Dedifferentiated amniotic fluid mesenchymal stem cell (primary cell): ENCODE measurements at regions not wholly inside any gene's neighbourhood (a gene's known extent, or its start where the extent isn't known, plus 50 kb on each side); places are given as distances from the start of the nearest gene placed in this dataset.

Source experiments
- DNase-seq: peaks from one replicate; pipeline ENCODE4 v3.0.0-alpha.2; 2016; ENCODE audit errors: extremely low spot score

DNA sequence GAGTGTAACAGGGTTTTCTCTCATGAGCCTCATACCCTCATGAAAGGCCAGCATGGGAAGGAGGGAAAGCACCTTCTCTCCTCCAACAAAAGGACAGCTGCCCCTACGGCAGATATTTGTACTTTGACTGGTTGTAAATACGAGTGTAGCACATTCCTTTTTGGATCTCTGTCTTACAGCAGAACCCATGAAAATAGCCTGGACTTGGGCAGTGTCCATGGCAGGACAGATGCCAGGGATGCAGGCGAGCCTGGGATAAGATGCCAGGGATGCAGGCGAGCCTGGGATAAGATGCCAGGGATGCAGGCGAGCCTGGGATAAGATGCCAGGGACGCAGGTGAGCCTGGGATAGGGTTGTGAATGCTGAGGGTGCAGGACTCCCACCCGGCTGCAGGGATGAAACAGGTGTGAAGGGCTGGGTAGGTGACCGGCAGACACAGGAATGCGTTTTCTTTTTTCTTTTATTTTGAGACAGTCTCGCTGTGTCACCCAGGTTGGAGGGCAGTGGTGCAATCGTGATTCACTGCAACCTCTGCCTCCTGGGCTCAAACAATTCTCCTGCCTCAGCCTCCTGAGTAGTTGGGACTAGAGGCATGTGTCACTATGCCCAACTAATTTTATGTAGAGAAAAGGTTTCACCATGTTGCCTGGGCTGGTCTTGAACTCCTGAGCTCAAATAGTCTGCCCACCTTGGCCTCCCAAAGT is 120.0 kb downstream of the BEGAIN start:
- no peak for DNase-seq

DNA sequence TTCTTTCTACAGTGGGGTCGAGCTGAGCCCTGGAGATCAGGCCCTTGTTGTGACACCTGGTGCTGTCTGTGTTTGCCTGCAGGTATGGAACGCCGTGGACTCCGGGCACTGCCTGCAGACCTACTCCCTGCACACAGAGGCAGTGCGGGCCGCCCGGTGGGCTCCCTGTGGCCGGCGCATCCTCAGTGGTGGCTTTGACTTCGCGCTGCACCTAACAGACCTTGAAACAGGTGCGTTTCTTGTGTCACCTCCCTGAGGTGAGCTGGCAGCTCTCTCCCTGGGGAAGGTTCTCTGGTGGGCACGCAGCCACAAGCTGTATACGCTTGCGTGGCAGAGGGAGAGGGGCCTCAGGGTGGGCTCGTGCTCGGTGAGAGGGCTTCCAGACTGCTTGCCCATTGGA is 119.3 kb downstream of the BEGAIN start:
- no peak for DNase-seq

- DNase-seq, result no peak
Observed at GRCh38 chr14:100468557-100468956, 118.7 kb downstream of the BEGAIN start.

GRCh38 chr14:100469632-100470522 is 117.3 kb downstream of the BEGAIN start:
- no peak for DNase-seq

DNA sequence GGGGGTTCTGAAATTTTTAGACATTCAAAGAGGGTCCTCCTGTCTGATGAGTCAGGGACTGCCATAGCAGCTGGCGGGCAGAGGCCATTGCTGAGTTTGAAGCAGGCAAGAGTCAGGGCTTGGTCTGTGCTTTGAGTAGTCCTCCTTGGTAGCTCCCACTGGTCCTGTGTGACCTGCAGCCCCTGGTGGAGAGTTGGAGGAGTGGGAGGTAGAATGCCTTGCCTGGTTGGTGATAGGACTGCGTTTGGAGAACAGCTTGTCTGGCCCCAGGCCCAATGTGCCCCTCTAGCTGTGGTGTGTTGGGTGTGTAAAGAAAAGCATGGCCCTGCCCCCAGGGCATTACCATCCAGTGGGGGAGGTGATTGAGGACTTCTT is 116.7 kb downstream of the BEGAIN start:
- DNase-seq, result no peak

- no peak for DNase-seq
Observed at GRCh38 chr14:100471441-100472093, 115.7 kb downstream of the BEGAIN start.

DNA sequence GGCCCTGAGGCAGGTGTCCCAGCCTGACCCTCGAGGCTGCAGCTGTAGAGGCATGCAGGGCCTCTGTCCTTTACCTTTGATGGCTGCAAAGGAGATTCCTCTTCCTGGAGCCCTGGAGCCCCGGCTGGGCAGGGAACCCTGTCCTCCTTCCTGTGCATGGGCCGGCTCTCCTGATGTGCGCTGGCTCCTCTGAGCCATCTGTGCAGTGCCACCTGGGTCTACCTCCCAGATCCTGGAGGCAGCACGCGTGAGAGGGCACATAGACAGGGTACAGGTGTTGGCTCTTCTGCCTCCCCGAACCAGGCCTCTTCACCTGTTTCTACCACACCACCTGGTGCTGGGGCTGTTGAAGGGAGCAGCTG is 115.1 kb downstream of the BEGAIN start:
- DNase-seq, result no peak

GRCh38 chr14:100472491-100472890 is 114.7 kb downstream of the BEGAIN start:
- no peak for DNase-seq

DNA sequence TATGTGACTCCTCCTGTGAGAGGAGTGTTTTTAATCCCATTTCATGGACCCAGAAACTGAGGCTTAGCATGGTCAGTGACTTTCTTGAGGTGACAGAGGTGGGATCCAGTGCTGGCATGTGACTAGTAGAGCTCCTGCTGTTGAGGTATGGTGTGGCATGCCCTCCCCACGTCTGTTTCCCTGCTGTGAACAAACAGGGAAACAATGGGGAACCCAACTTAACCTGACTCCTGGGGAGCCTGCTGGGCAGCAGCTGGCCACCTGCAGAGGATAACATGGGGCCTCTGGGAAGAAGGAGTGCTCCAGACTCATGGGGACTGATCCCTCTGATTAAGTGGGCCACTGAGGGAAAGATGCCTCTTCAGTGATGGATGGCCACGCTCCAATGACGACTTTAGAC is 114.0 kb downstream of the BEGAIN start:
- no peak for DNase-seq

DNA sequence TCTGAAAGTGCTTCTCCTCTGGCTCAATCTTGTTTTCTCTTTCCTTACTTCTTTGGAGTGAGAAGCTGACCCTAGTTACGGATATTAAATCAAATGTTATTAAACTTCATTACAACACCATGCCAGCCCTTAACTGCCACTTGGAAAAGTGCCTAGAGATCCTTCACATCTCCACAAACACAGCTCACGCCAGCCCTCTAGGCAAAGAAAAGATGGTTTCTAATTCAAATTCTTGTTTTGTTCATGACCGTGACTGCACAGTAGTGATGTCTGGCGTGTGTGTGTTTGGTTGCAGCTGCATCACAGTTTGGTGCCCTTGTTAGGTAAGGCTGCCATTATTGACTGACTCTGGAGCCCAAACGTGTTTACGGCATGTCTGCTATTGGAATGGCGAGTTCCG is 113.0 kb downstream of the BEGAIN start:
- no peak for DNase-seq

DNA sequence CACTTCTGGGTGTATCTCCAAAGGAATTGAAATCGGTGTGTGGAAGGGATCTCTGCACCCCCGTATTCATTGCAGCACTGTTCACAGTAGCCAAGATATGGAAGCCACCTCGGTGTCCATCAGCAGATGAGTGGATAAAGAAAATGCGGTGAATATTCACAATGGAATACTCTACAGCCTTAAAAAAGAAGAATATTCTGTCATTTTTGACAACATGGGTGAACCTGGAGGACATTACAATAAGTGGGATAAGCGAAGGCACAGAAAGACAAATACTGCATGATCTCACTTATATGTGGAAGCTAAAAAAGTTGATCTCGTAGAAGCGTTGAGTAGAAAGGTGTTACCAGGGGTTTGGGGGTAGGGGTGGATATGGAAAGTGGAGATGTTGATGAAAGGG is 111.9 kb downstream of the BEGAIN start:
- no peak for DNase-seq

DNA sequence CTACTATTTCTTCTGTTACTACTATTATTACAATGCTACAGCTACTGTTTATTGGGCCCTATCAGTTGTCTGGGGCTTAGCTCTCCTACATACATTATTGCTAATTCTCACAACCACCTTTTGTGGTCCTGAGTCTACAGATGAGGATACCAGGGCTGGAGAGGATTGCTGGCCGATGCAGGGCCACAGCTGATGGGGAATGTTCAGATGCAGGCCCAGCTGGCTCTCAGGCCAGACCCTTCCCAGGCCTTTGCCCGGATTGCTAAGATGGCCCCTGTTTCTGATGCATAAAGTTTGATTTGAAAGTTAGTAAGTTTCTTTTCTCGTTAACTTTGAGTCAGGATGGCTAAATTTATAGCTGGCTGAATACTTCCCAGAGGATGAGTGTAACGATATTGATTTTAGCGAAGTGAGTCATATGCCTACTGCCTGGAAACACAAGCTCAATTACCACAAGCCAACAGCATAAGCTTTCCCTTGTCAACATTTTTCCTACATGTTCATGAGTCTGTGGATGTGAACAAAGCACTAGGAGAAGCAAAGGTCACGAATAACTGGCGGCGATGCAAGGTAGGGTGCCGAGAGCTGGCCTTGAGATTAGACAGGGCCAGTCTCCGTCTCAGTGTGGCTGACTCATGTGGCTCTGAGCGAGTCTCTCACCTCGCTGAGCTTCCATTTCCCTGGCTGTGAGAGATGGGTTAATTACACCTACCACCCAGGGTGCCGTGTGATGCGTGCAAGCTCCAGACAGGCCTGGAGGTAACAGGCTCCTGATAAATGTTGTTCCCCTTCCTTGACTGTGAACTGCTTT is 111.0 kb downstream of the BEGAIN start:
- DNase-seq, result peak; percentile 69

DNA sequence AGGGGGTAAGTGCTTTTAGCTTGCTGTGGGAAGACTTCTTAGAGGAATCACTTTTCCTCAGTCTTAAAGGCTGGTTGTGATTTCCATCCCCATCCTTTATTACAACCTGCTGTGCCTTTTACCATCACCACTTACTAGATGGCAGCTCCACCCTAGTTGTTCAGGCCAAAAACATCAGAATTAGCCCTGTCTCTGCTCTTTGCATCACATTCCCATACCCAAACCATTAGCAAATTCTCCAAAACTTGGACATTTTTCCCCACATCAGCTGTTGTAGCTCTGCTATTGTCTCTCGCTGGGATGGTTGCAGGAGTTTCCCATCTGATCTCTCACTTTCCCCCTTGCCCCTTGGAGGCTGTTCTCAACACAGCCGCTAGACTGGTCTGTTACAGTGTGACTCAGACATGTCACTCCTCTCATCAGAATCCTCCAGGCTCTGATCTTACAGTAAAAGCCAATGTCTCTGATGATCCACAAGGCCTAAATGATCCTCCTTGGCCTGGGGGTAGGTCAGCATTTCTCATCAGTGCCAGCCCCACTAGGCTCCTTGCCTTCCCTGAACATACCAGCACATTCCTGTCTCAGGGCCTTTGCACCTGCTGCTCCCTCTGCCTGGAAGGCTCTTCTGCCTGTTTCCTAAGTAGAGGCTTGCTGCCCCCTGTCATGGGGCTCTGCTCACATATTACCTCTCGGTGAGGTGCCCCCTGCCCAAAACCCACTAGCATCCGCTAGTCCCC is 102.5 kb downstream of the BEGAIN start:
- no peak for DNase-seq

DNA sequence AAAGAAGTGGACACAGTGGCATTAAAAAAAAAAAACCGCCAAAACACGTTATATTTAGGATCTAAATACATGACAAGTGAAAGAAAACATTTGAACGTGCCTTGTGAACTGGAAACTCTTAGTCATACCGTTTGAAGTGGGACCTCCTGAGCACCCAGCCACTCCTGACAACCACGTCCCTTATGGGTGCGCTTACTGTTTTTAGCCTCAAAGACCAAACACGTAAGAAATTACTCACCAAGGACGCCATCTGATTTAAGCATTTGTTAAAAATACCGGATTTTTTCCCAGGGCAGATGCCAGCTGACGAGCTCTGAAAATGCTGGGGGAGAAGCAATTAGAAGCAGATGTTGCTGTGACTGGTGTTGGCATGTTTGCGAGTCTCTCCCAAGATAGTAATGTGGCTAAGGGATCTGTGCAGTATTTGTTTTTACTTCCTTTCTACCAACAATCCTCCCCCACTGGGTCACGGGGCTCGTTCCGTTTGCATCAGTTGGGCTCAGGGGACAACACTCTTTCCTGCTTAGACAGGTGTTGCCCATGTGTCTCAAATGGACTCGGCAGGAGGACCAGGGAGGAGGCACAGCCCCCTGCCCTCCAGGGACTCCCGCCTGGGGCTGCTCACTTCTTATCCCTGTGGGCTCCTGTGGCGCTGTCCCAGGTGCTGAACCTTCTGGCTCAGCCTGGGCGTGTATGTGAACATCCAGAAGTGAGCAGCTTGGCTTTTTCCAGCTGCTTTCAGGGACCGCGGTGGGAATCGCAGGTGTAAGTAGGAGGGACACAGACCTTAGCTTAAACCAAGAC is 101.0 kb downstream of the BEGAIN start:
- peak; percentile 78 for DNase-seq
